MM.1S (cell line): ENCODE measurements at regions not wholly inside any gene's neighbourhood (a gene's known extent, or its start where the extent isn't known, plus 50 kb on each side); places are given as distances from the start of the nearest gene placed in this dataset.

Experiments
- DNase-seq: peaks from one replicate; pipeline ENCODE4 v3.0.0-alpha.2; 2015
- H2AFZ ChIP-seq: fragments of 300-600 bp; sonication (generic); 2 replicates; pipeline ENCODE4 v1.6.0; 2016; ENCODE audit warnings: antibody characterized with exemption, low read length
- H3F3A ChIP-seq: fragments of 300-600 bp; sonication (generic); 2 replicates; pipeline ENCODE4 v1.6.1; 2016; ENCODE audit warnings: mild to moderate bottlenecking, antibody characterized with exemption, low read length, moderate library complexity, mixed read lengths; ENCODE audit not compliant: insufficient read depth
- H3K27ac ChIP-seq: fragments of 300-600 bp; sonication (generic); 2 replicates; pipeline ENCODE4 v1.5.1; 2016; ENCODE audit warnings: mild to moderate bottlenecking, low read length
- H3K27me3 ChIP-seq: fragments of 300-600 bp; sonication (generic); replicated peaks from 2 replicates; pipeline ENCODE4 v1.6.0; 2016; ENCODE audit warnings: low read length; ENCODE audit not compliant: insufficient read depth
- H3K36me3 ChIP-seq: fragments of 300-600 bp; sonication (generic); replicated peaks from 2 replicates; pipeline ENCODE4 v1.6.1; 2016; ENCODE audit warnings: mild to moderate bottlenecking, low read length, mixed read lengths; ENCODE audit not compliant: insufficient read depth
- H3K4me1 ChIP-seq: fragments of 300-600 bp; sonication (generic); 2 replicates; pipeline ENCODE4 v1.6.1; 2016; ENCODE audit warnings: low read length, mixed read lengths
- H3K4me2 ChIP-seq: fragments of 300-600 bp; sonication (generic); 2 replicates; pipeline ENCODE4 v1.6.0; 2016; ENCODE audit warnings: low read depth, low read length
- H3K4me3 ChIP-seq: fragments of 300-600 bp; sonication (generic); 2 replicates; pipeline ENCODE4 v1.5.1; 2016; ENCODE audit warnings: low read length, mixed read lengths
- H3K79me2 ChIP-seq: fragments of 300-600 bp; sonication (generic); 2 replicates; pipeline ENCODE4 v1.6.1; 2016; ENCODE audit warnings: mixed run types, low read length, mixed read lengths
- H3K9ac ChIP-seq: fragments of 300-600 bp; sonication (generic); 2 replicates; pipeline ENCODE4 v1.6.1; 2016; ENCODE audit warnings: low read length, mixed read lengths
- H3K9me2 ChIP-seq: fragments of 300-600 bp; sonication (generic); replicated peaks from 2 replicates; pipeline ENCODE4 v1.6.1; 2016; ENCODE audit warnings: mild to moderate bottlenecking, low read length, mixed read lengths; ENCODE audit not compliant: insufficient read depth
- H3K9me3 ChIP-seq: fragments of 300-600 bp; sonication (generic); replicated peaks from 2 replicates; pipeline ENCODE4 v1.6.1; 2016; ENCODE audit warnings: mild to moderate bottlenecking, low read length, mixed read lengths; ENCODE audit not compliant: insufficient read depth
- H4K20me1 ChIP-seq: fragments of 300-600 bp; sonication (generic); 2 replicates; pipeline ENCODE4 v1.6.1; 2016; ENCODE audit warnings: mild to moderate bottlenecking, low read length, moderate library complexity, mixed read lengths; ENCODE audit not compliant: insufficient read depth
- CTCF ChIP-seq: fragments of 300-600 bp; sonication (generic); IDR thresholded peaks from 2 replicates; pipeline ENCODE4 v1.5.1; 2016; ENCODE audit warnings: antibody characterized with exemption, low read length, mixed read lengths
- EZH2 ChIP-seq: fragments of 300-600 bp; sonication (generic); optimal IDR thresholded peaks from 2 replicates; pipeline ENCODE3; 2017; ENCODE audit warnings: low read depth, mild to moderate bottlenecking, antibody characterized with exemption, low read length, mixed read lengths
- EZH2phosphoT487 ChIP-seq: fragments of 300-600 bp; sonication (generic); IDR thresholded peaks from 2 replicates; pipeline ENCODE4 v1.6.1; 2018; ENCODE audit warnings: antibody characterized with exemption, low read length

GRCh38 chr5:8399471-8399870 lies 530.5 kb downstream of the MTRR start:
- DNase-seq: no peak
- Histone ChIP-seq H3K36me3 (no peaks in the 10 kb centered on the region), H3K9me2 (no peaks in the 10 kb centered on the region), H3K27ac (no peak overlapping the region), H3K27me3 (no peaks in the 10 kb centered on the region), H4K20me1 (no peaks in the 10 kb centered on the region), H2AFZ (no peak overlapping the region), H3F3A (no peaks in the 10 kb centered on the region), H3K9me3 (no peaks in the 10 kb centered on the region), H3K4me1 (no peaks in the 10 kb centered on the region), H3K4me3 (no peak overlapping the region), H3K9ac (no peak overlapping the region), H3K4me2 (no peak overlapping the region), H3K79me2 (no peaks in the 10 kb centered on the region)
- TF ChIP-seq EZH2phosphoT487 (no peak), EZH2 (no peak), CTCF (no peak)

DNA sequence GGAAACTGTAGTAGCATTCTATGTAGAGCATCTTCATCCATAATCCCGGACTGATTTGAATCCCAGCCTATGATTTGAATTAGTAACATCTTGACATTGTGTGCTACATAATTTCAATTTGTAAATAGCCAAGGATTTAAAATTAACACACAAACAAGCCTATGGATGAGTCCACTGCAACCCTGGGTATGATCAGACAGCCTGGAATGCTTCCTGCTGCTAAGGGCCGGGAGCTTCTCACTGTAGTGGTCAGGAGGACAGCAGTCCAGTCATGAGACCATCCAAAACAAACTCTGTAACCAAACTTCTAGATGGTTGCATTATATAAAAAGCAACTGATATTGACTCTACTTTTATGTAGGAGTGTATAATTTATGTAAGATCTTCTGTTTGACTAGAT lies 539.3 kb downstream of the MTRR start:
- no peak overlapping the region for H3K4me2 ChIP-seq
- no peaks in the 10 kb centered on the region for H4K20me1 ChIP-seq
- no peaks in the 10 kb centered on the region for H3K9me2 ChIP-seq
- H2AFZ ChIP-seq: no peak overlapping the region
- no peak overlapping the region for H3K4me3 ChIP-seq
- H3K9ac ChIP-seq: no peak overlapping the region
- no peaks in the 10 kb centered on the region for H3F3A ChIP-seq
- H3K9me3 ChIP-seq: no peaks in the 10 kb centered on the region
- H3K4me1 ChIP-seq: no peaks in the 10 kb centered on the region
- no peak for TF ChIP-seq EZH2phosphoT487
- no peak for TF ChIP-seq CTCF
- no peak for TF ChIP-seq EZH2
- DNase-seq: no peak
- H3K27me3 ChIP-seq: no peaks in the 10 kb centered on the region
- no peaks in the 10 kb centered on the region for H3K36me3 ChIP-seq
- H3K79me2 ChIP-seq: no peaks in the 10 kb centered on the region
- no peak overlapping the region for H3K27ac ChIP-seq

DNA sequence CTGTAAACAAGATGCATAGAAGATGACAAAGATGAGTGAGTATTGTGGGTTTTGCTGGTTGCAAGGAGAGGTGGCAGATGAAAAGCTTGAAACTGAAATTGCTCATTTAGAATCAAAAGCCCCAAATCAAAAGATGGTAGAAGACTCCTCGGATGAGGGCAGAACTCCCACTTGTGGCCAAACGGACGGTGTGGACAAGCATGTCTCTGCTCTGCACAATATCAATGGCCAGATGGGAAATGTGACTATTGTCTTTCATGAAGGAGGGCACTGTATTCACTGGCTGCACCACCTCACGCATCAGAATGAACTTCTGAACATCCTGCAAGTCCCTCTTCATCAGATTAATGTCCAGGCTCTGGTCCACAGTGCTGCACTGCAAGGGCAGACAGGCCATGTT lies 541.7 kb downstream of the MTRR start:
- Histone ChIP-seq H4K20me1 (no peaks in the 10 kb centered on the region), H3K27ac (no peak overlapping the region), H3K4me2 (no peak overlapping the region), H2AFZ (no peak overlapping the region), H3K4me3 (no peak overlapping the region), H3K9me3 (no peaks in the 10 kb centered on the region), H3K9ac (no peak overlapping the region), H3K4me1 (no peaks in the 10 kb centered on the region), H3K79me2 (no peaks in the 10 kb centered on the region), H3F3A (no peaks in the 10 kb centered on the region), H3K9me2 (no peaks in the 10 kb centered on the region), H3K36me3 (no peaks in the 10 kb centered on the region), H3K27me3 (no peaks in the 10 kb centered on the region)
- no peak for TF ChIP-seq EZH2phosphoT487
- no peak for TF ChIP-seq CTCF
- no peak for TF ChIP-seq EZH2
- no peak for DNase-seq

- no peaks in the 10 kb centered on the region for H3K4me1 ChIP-seq
- no peak overlapping the region for H2AFZ ChIP-seq
Measured at GRCh38 chr5:8413975-8414374, 545.0 kb downstream of the MTRR start.

More at GRCh38 chr5:8413975-8414374, 545.0 kb downstream of the MTRR start:
- H3K9me3 ChIP-seq: no peaks in the 10 kb centered on the region
- H3K4me2 ChIP-seq: no peak overlapping the region
- TF ChIP-seq EZH2phosphoT487 (no peak), EZH2 (no peak), CTCF (no peak)
- no peak for DNase-seq
- no peaks in the 10 kb centered on the region for H3F3A ChIP-seq
- no peaks in the 10 kb centered on the region for H3K27me3 ChIP-seq
- no peaks in the 10 kb centered on the region for H3K9me2 ChIP-seq
- no peaks in the 10 kb centered on the region for H3K36me3 ChIP-seq
- no peaks in the 10 kb centered on the region for H4K20me1 ChIP-seq
- no peak overlapping the region for H3K9ac ChIP-seq
- no peak overlapping the region for H3K27ac ChIP-seq
- no peak overlapping the region for H3K4me3 ChIP-seq
- H3K79me2 ChIP-seq: no peaks in the 10 kb centered on the region
